ENCODE measurements at regions not wholly inside any gene's neighbourhood (a gene's known extent, or its start where the extent isn't known, plus 50 kb on each side); places are given as distances from the start of the nearest gene placed in this dataset.

DNA sequence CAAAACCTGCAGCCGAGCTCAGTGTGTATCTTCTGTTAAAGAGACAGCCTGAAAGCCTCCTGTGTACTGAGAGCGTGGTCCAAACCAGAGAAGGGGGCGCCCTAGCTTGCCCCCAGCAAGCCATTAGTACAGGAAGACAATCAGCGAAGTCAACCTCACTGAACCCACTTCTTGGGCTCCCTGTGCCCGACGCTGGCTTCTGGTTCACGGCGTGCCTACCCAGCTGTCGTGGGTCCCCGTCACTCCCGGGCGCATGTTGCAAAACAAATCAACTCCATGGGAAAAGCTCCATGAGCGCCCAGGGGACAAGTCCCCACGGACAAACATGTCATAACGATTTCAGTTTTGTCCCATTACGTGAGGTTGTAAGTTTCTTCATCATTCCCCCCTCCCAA, 326.9 kb downstream of the SH3GL2 start:
- Histone ChIP-seq H3K27ac (ENCODE audit: insufficient read depth, low read depth, low read length) (no peak overlapping the region), H4K20me1 (replicated peaks; ENCODE audit: control insufficient read depth, extremely low read depth, insufficient read depth, low read length) (no peaks in the 10 kb centered on the region), H3K27me3 (ENCODE audit: control insufficient read depth in 2 of 2, insufficient read depth in 2 of 2, low read length in 2 of 2) (peaks cover 34 to 48% of the 10 kb centered on the region in 2 experiments), H3K4me2 (ENCODE audit: insufficient read depth, low read length) (no peak overlapping the region), H3K36me3 (ENCODE audit: control insufficient read depth in 2 of 2, extremely low read depth in 1 of 2, insufficient read depth in 2 of 2, low read length in 2 of 2) (no peaks in the 10 kb centered on the region), H3K79me2 (ENCODE audit: control insufficient read depth, insufficient read depth, low read length) (no peaks in the 10 kb centered on the region), H2AFZ (ENCODE audit: low read depth, low read length) (no peak overlapping the region), H3K4me1 (ENCODE audit: control insufficient read depth, extremely low read depth, insufficient read depth, low read length) (no peaks in the 10 kb centered on the region), H3K9ac (replicated peaks; ENCODE audit: extremely low read depth, insufficient read depth, low read length) (no peak overlapping the region), H3K9me1 (replicated peaks; ENCODE audit: control insufficient read depth, extremely low read depth, insufficient read depth, low read length) (no peaks in the 10 kb centered on the region), H3K4me3 (replicated peaks in 1 of 3; ENCODE audit: insufficient read depth in 1 of 3, low read depth in 1 of 3, low read length in 3 of 3) (no peak overlapping the region), H3K9me3 (replicated peaks; ENCODE audit: control insufficient read depth, insufficient read depth, low read length) (no peaks in the 10 kb centered on the region)
- DNase-seq (ENCODE audit: low read depth, low spot score): no peak
- FAIRE-seq: no peak
- POLR2A ChIA-PET: no interaction called here
- CTCF ChIA-PET: no interaction called here
- intact Hi-C loops (cut with micrococcal nuclease): no loop called here
- dilution Hi-C loops (cut with MboI; ENCODE audit: extremely low pct_ligation_motif_present, low sequenced_read_pairs): no loop called here
- no TSS peak for BruUV-seq (replicated peaks)
- TF ChIP-seq POLR2A (IDR thresholded peaks at IDR 0.05; ENCODE audit: low read depth, low read length): no peak
- no peak for TF ChIP-seq JUN (IDR thresholded peaks at IDR 0.05; ENCODE audit: borderline replicate concordance, insufficient read depth, insufficient read length, low read depth)
- TF ChIP-seq POLR2AphosphoS5 (IDR thresholded peaks at IDR 0.05; ENCODE audit: insufficient read depth, low read depth, low read length): no peak
- TF ChIP-seq FOS (IDR thresholded peaks at IDR 0.05; ENCODE audit: borderline replicate concordance, insufficient read depth, low read length): no peak
- TF ChIP-seq EZH2 (IDR thresholded peaks at IDR 0.05; ENCODE audit: borderline replicate concordance, low read depth, low read length, severe bottlenecking): no peak

DNA sequence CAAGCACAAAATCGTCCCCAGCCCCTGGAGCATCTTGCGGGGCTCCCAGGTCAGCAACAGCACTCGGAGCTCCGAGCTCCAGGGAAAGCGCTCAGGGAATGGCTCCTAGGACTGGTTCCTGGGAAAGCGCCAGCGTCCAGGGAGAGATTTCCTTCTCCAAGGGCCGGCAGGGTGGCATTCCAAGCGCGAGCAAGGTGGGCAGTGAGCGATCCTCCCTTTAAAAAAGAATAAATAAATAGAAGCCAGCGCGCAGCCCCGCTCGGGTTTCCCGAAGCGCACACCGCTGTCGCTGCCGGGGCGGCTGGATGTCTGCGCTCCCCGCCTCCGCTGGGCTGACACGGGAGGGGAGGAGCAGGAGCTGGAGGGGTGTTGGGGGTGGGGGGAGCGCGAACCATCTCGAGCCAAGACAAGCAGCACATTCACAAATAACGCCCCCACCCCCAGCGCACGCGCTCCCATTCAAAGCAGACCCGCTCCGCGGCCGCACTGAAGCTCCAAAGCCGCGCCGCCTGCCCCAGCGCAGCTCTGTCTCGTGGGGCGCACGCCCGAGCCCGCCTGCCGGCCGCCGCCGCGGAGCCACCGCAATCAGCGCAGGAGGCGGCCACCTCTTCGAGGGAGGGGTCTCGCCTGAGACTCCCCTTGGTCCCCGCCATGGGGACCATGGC, 327.4 kb downstream of the SH3GL2 start:
- TF ChIP-seq GATA2 (IDR thresholded peaks at IDR 0.05; ENCODE audit: insufficient read depth, insufficient read length, low read depth, low read length): no peak
- TF ChIP-seq, protein P1, sequence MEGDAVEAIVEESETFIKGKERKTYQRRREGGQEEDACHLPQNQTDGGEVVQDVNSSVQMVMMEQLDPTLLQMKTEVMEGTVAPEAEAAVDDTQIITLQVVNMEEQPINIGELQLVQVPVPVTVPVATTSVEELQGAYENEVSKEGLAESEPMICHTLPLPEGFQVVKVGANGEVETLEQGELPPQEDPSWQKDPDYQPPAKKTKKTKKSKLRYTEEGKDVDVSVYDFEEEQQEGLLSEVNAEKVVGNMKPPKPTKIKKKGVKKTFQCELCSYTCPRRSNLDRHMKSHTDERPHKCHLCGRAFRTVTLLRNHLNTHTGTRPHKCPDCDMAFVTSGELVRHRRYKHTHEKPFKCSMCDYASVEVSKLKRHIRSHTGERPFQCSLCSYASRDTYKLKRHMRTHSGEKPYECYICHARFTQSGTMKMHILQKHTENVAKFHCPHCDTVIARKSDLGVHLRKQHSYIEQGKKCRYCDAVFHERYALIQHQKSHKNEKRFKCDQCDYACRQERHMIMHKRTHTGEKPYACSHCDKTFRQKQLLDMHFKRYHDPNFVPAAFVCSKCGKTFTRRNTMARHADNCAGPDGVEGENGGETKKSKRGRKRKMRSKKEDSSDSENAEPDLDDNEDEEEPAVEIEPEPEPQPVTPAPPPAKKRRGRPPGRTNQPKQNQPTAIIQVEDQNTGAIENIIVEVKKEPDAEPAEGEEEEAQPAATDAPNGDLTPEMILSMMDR (IDR thresholded peaks at IDR 0.05; ENCODE audit: extremely low read depth in 1 of 2, insufficient read depth in 1 of 2, low read depth in 1 of 2, low read length in 2 of 2): no peak
- no peaks in the 10 kb centered on the region for H3K79me2 ChIP-seq (ENCODE audit: control insufficient read depth, insufficient read depth, low read length)
- H3K27me3 ChIP-seq (ENCODE audit: control insufficient read depth in 2 of 2, insufficient read depth in 2 of 2, low read length in 2 of 2): peaks cover 34 to 48% of the 10 kb centered on the region in 2 experiments
- POLR2A ChIA-PET: no interaction called here
- no peak overlapping the region for H3K4me3 ChIP-seq (replicated peaks in 1 of 3; ENCODE audit: insufficient read depth in 1 of 3, low read depth in 1 of 3, low read length in 3 of 3)
- FAIRE-seq (no peak), DNase-seq (ENCODE audit: low read depth, low spot score) (no peak)
- intact Hi-C loops (cut with micrococcal nuclease): no loop called here
- no peak overlapping the region for H3K9ac ChIP-seq (replicated peaks; ENCODE audit: extremely low read depth, insufficient read depth, low read length)
- no TSS peak for BruUV-seq (replicated peaks)
- no peaks in the 10 kb centered on the region for H3K36me3 ChIP-seq (ENCODE audit: control insufficient read depth in 2 of 2, extremely low read depth in 1 of 2, insufficient read depth in 2 of 2, low read length in 2 of 2)
- no peak overlapping the region for H3K27ac ChIP-seq (ENCODE audit: insufficient read depth, low read depth, low read length)
- H3K4me2 ChIP-seq (ENCODE audit: insufficient read depth, low read length): no peak overlapping the region
- CTCF ChIA-PET: no interaction called here
- H2AFZ ChIP-seq (ENCODE audit: low read depth, low read length): no peak overlapping the region
- H3K9me3 ChIP-seq (replicated peaks; ENCODE audit: control insufficient read depth, insufficient read depth, low read length): no peaks in the 10 kb centered on the region
- H3K4me1 ChIP-seq (ENCODE audit: control insufficient read depth, extremely low read depth, insufficient read depth, low read length): no peaks in the 10 kb centered on the region
- dilution Hi-C loops (cut with MboI; ENCODE audit: extremely low pct_ligation_motif_present, low sequenced_read_pairs): no loop called here
- H4K20me1 ChIP-seq (replicated peaks; ENCODE audit: control insufficient read depth, extremely low read depth, insufficient read depth, low read length): no peaks in the 10 kb centered on the region
- H3K9me1 ChIP-seq (replicated peaks; ENCODE audit: control insufficient read depth, extremely low read depth, insufficient read depth, low read length): no peaks in the 10 kb centered on the region
